HCT116 (cell line): ENCODE measurements at regions not wholly inside any gene's neighbourhood (a gene's known extent, or its start where the extent isn't known, plus 50 kb on each side); places are given as distances from the start of the nearest gene placed in this dataset.

Source experiments
- ATAC-seq: fragments of 200-7000 bp; cut with Tn5 transposase; 2 replicates; pipeline ENCODE4 v1.9.1; 2020; ENCODE audit warnings: mild to moderate bottlenecking, moderate library complexity
- BruUV-seq: library from RNA; stranded (reverse); fragments of 400-500 nt; replicated peaks from 2 replicates; lab custom pipeline; 2021; lab: Mats Ljungman, UMichigan
- CTCF ChIA-PET: fragments of 300-600 bp; sonication (Branson Sonifier 250); formaldehyde crosslinking; loops from one replicate; lab custom pipeline; 2021; ENCODE audit warnings: antibody characterized with exemption; lab: Charles Lee
- POLR2A ChIA-PET: fragments of 300-600, 350-600 bp; sonication (Branson Sonifier 250); formaldehyde crosslinking; loops from one replicate; lab custom pipeline; 2021; ENCODE audit warnings: antibody characterized with exemption; lab: Charles Lee
- RAD21 ChIA-PET, 2 experiments: fragments of 300-600 bp; sonication (Branson Sonifier 250); formaldehyde crosslinking; loops; one replicate each; lab custom pipeline; 2023; ENCODE audit warnings: low total read pairs in 2 of 2; ENCODE audit not compliant: uncharacterized antibody in 2 of 2, unreplicated experiment in 2 of 2, low non-redundant PET in 1 of 2; lab: Charles Lee
- DNase-seq: peaks from one replicate; pipeline ENCODE4 v3.0.0-alpha.2; 2010; ENCODE audit warnings: low read depth, low spot score
- H2AFZ ChIP-seq: fragments of 200-600 bp; shearing (Covaris generic), sonication (generic); 2 replicates; pipeline ENCODE4 v1.6.1; 2017; ENCODE audit warnings: low read depth, mixed run types, mixed read lengths, antibody characterized with exemption, low read length; ENCODE audit not compliant: poor library complexity, severe bottlenecking
- H3K27ac ChIP-seq: 2 replicates; pipeline ENCODE4 v1.5.1; 2012; ENCODE audit warnings: low read depth, low read length
- H3K27me3 ChIP-seq: fragments of 200-600 bp; sonication (generic); 2 replicates; pipeline ENCODE4 v1.6.1; 2016; ENCODE audit warnings: mixed run types, low read length, mixed read lengths; ENCODE audit not compliant: insufficient read depth
- H3K36me3 ChIP-seq, 2 experiments: fragments of 200-500 bp in 1 of 2; fragments of 200-600 bp in 1 of 2; sonication (Bioruptor generic) in 1 of 2; sonication (generic) in 1 of 2; 2 replicates each; pipeline versions ENCODE4 v1.5.1 to v1.6.1; 2014 to 2016; ENCODE audit warnings: low read length in 2 of 2, inconsistent platforms in 1 of 2, mixed read lengths in 1 of 2, mixed run types in 1 of 2; ENCODE audit not compliant: insufficient read depth in 2 of 2, control insufficient read depth in 1 of 2
- H3K4me1 ChIP-seq, 2 experiments: fragments of 200-600 bp in 1 of 2; sonication (generic) in 1 of 2; 2 replicates each; pipeline versions ENCODE4 v1.5.1 to v1.6.1; 2012 to 2017; ENCODE audit warnings: low read length in 2 of 2, inconsistent platforms in 1 of 2, mild to moderate bottlenecking in 1 of 2, mixed read lengths in 1 of 2, mixed run types in 1 of 2, moderate library complexity in 1 of 2; ENCODE audit not compliant: insufficient read depth in 2 of 2, control insufficient read depth in 1 of 2
- H3K4me2 ChIP-seq: fragments of 200-600 bp; sonication (generic); 2 replicates; pipeline ENCODE4 v1.6.1; 2017; ENCODE audit warnings: mixed run types, low read length, mixed read lengths
- H3K4me3 ChIP-seq, 2 experiments: fragments of 200-600 bp in 1 of 2; sonication (generic) in 1 of 2; replicated peaks in 1 of 2; 2 replicates each; pipeline ENCODE4 v1.5.1; 2011 to 2016; ENCODE audit warnings: low read length in 2 of 2, control low read depth in 1 of 2, low read depth in 1 of 2, mild to moderate bottlenecking in 1 of 2, mixed read lengths in 1 of 2, mixed run types in 1 of 2
- H3K79me2 ChIP-seq: fragments of 200-600 bp; sonication (generic); 2 replicates; pipeline ENCODE4 v1.6.1; 2017; ENCODE audit warnings: mild to moderate bottlenecking, mixed run types, low read length, moderate library complexity, mixed read lengths; ENCODE audit not compliant: insufficient read depth
- H3K9ac ChIP-seq: fragments of 200-600 bp; sonication (generic); 2 replicates; pipeline ENCODE4 v1.6.1; 2016; ENCODE audit warnings: low read length, mixed read lengths
- H3K9me2 ChIP-seq: fragments of 200-600 bp; sonication (generic), shearing (Covaris generic); 2 replicates; pipeline ENCODE4 v1.6.1; 2017; ENCODE audit warnings: mixed run types, mild to moderate bottlenecking, moderate library complexity; ENCODE audit not compliant: insufficient read depth
- H3K9me3 ChIP-seq, 2 experiments: fragments of 200-500 bp in 1 of 2; fragments of 200-600 bp in 1 of 2; sonication (Bioruptor generic) in 1 of 2; sonication (generic) in 1 of 2; 2 replicates each; pipeline ENCODE4 v1.6.1; 2014 to 2017; ENCODE audit warnings: low read length in 2 of 2, mixed read lengths in 2 of 2, inconsistent platforms in 1 of 2, low read depth in 1 of 2, mild to moderate bottlenecking in 1 of 2, mixed run types in 1 of 2, moderate library complexity in 1 of 2; ENCODE audit not compliant: control insufficient read depth in 1 of 2, insufficient read depth in 1 of 2
- H4K20me1 ChIP-seq: fragments of 200-600 bp; sonication (generic), shearing (Covaris generic); 2 replicates; pipeline ENCODE4 v1.6.1; 2017; ENCODE audit warnings: mixed run types, mild to moderate bottlenecking, moderate library complexity; ENCODE audit not compliant: insufficient read depth
- ATF3 ChIP-seq: IDR thresholded peaks from 2 replicates; pipeline ENCODE4 v1.6.1; 2012
- CBX3 ChIP-seq: IDR thresholded peaks from 2 replicates; pipeline ENCODE4 v1.6.1; 2012; ENCODE audit warnings: low read depth
- CEBPB ChIP-seq: IDR thresholded peaks from 2 replicates; pipeline ENCODE4 v1.6.1; 2012; ENCODE audit warnings: low read depth
- CTCF ChIP-seq, 3 experiments: fragments of 200-600 bp in 1 of 3; sonication (generic) in 1 of 3; IDR thresholded peaks in 2 of 3; conservative IDR thresholded peaks in 1 of 3; 2 replicates each; pipeline ENCODE4 v1.5.1; 2012 to 2017; ENCODE audit warnings: low read depth in 2 of 3, low read length in 2 of 3, antibody characterized with exemption in 1 of 3, borderline replicate concordance in 1 of 3, control low read depth in 1 of 3, mild to moderate bottlenecking in 1 of 3, mixed read lengths in 1 of 3, mixed run types in 1 of 3, moderate library complexity in 1 of 3; ENCODE audit not compliant: insufficient read depth in 1 of 3
- EGR1 ChIP-seq: IDR thresholded peaks from 2 replicates; pipeline ENCODE4 v1.6.1; 2012; ENCODE audit warnings: low read depth
- ELF1 ChIP-seq: IDR thresholded peaks from 2 replicates; pipeline ENCODE4 v1.6.1; 2012; ENCODE audit warnings: low read depth, borderline replicate concordance
- FOSL1 ChIP-seq: IDR thresholded peaks from 2 replicates; pipeline ENCODE4 v1.6.1; 2012; ENCODE audit warnings: low read depth
- JUND ChIP-seq: IDR thresholded peaks from 2 replicates; pipeline ENCODE4 v1.6.1; 2012
- MAX ChIP-seq: IDR thresholded peaks from 2 replicates; pipeline ENCODE4 v1.6.1; 2012
- POLR2A ChIP-seq: IDR thresholded peaks from 2 replicates; pipeline ENCODE4 v1.7.0; 2011; ENCODE audit warnings: borderline replicate concordance; ENCODE audit not compliant: insufficient read depth, insufficient read length; ENCODE audit errors: extremely low read depth
- RAD21 ChIP-seq: IDR thresholded peaks from 2 replicates; pipeline ENCODE4 v1.6.1; 2012; ENCODE audit warnings: low read depth, mild to moderate bottlenecking
- SP1 ChIP-seq: IDR thresholded peaks from 2 replicates; pipeline ENCODE4 v1.6.1; 2012; ENCODE audit warnings: low read depth
- TCF7L2 ChIP-seq: IDR thresholded peaks from 2 replicates; pipeline ENCODE4 v1.7.0; 2011; ENCODE audit warnings: borderline replicate concordance, inconsistent platforms; ENCODE audit not compliant: insufficient read depth, insufficient read length; ENCODE audit errors: extremely low read depth
- YY1 ChIP-seq: IDR thresholded peaks from 2 replicates; pipeline ENCODE4 v1.6.1; 2011; ENCODE audit warnings: low read length, low read depth, moderate library complexity, mild to moderate bottlenecking; ENCODE audit not compliant: insufficient replicate concordance; ENCODE audit errors: extremely low read depth
- ZBTB33 ChIP-seq: IDR thresholded peaks from 2 replicates; pipeline ENCODE4 v1.6.1; 2011; ENCODE audit warnings: mild to moderate bottlenecking, low read length, moderate library complexity; ENCODE audit not compliant: insufficient replicate concordance; ENCODE audit errors: extremely low read depth
- ZNF274 ChIP-seq: fragments of 200-500 bp; sonication (Bioruptor generic); IDR thresholded peaks from 2 replicates; pipeline ENCODE4 v1.6.1; 2014; ENCODE audit warnings: mild to moderate bottlenecking, low read depth, low read length, inconsistent platforms
- intact Hi-C: fragments of 100-400 bp; cut with micrococcal nuclease; formaldehyde crosslinking; loops from 2 replicates; pipeline ENCODE4 v1.10.0; 2022

- no peak for TF ChIP-seq CTCF (IDR thresholded peaks at IDR 0.05 in 2 of 3, conservative IDR thresholded peaks at IDR 0.05 in 1 of 3; ENCODE audit: borderline replicate concordance in 1 of 3, insufficient read depth in 1 of 3, low read depth in 2 of 3, low read length in 2 of 3)
- no peak for TF ChIP-seq RAD21
- TF ChIP-seq ATF3: no peak
Measured at GRCh38 chr15:38861108-38861507, 296.5 kb upstream of the RASGRP1 start (continued).

GRCh38 chr15:38862099-38862498 is 297.5 kb upstream of the RASGRP1 start:
- H3K9me2 ChIP-seq: no peaks in the 10 kb centered on the region
- H3K4me2 ChIP-seq: no peak overlapping the region
- H3K4me1 ChIP-seq: no peaks in the 10 kb centered on the region
- no peak overlapping the region for H3K27ac ChIP-seq
- ChIA-PET CTCF (no interaction called here), RAD21 (no interaction called here), POLR2A (no interaction called here)
- H3K36me3 ChIP-seq: no peaks in the 10 kb centered on the region
- H3K4me3 ChIP-seq: no peak overlapping the region
- no peaks in the 10 kb centered on the region for H4K20me1 ChIP-seq
- peaks cover 19% of the 10 kb centered on the region; the same call in 1 of the 2 replicates for H3K27me3 ChIP-seq
- no peaks in the 10 kb centered on the region for H3K9me3 ChIP-seq
- no TSS peak for BruUV-seq
- no peaks in the 10 kb centered on the region for H3K79me2 ChIP-seq
- DNase-seq (no peak), ATAC-seq (no peak)
- TF ChIP-seq ZNF274 (no peak), YY1 (no peak), JUND (no peak), MAX (no peak), CEBPB (no peak), TCF7L2 (no peak), CBX3 (no peak), FOSL1 (no peak), ELF1 (no peak), ZBTB33 (no peak), SP1 (no peak), EGR1 (no peak), POLR2A (no peak)
- no peak overlapping the region for H3K9ac ChIP-seq
- intact Hi-C loops: no loop called here
- H2AFZ ChIP-seq: no peak overlapping the region
